ENCODE measurements at regions not wholly inside any gene's neighbourhood (a gene's known extent, or its start where the extent isn't known, plus 50 kb on each side); places are given as distances from the start of the nearest gene placed in this dataset.

DNA sequence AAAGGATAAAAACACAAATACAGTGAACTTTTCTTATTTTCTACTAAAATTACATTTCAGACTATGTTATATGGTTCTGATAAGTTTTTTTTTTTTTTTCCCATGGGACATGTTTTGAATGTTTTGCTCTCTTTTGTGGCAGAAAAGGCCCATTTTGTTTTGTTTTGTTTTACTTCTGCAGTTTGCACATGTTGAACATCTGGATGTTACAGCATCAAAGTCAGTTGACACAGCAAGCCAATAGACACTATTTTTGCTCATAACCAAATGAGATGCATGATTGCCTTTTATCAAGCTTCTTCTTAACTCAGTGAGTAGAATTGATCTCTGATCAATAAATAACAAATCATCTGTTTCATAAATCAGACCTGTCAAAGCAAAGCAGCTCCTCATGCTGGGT lies 904.2 kb downstream of the ADGRL2 start:
- Histone ChIP-seq H3K27me3 (replicated peaks; ENCODE audit: insufficient read depth) (no peaks in the 10 kb centered on the region), H3K9me3 (no peaks in the 10 kb centered on the region), H3K4me1 (ENCODE audit: control insufficient read depth in 1 of 2, low read depth in 2 of 2) (peaks cover 0 to 3% of the 10 kb centered on the region in 2 donors), H3K4me3 (no peak overlapping the region), H3K36me3 (no peaks in the 10 kb centered on the region), H3K27ac (no peak overlapping the region)
- DNase-seq (ENCODE audit: low spot score) (no peak), ATAC-seq (ENCODE audit: insufficient number of reproducible peaks, low FRiP score, low read depth) (no peak)
- TF ChIP-seq, protein P1, sequence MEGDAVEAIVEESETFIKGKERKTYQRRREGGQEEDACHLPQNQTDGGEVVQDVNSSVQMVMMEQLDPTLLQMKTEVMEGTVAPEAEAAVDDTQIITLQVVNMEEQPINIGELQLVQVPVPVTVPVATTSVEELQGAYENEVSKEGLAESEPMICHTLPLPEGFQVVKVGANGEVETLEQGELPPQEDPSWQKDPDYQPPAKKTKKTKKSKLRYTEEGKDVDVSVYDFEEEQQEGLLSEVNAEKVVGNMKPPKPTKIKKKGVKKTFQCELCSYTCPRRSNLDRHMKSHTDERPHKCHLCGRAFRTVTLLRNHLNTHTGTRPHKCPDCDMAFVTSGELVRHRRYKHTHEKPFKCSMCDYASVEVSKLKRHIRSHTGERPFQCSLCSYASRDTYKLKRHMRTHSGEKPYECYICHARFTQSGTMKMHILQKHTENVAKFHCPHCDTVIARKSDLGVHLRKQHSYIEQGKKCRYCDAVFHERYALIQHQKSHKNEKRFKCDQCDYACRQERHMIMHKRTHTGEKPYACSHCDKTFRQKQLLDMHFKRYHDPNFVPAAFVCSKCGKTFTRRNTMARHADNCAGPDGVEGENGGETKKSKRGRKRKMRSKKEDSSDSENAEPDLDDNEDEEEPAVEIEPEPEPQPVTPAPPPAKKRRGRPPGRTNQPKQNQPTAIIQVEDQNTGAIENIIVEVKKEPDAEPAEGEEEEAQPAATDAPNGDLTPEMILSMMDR (IDR thresholded peaks at IDR 0.05): no peak

DNA sequence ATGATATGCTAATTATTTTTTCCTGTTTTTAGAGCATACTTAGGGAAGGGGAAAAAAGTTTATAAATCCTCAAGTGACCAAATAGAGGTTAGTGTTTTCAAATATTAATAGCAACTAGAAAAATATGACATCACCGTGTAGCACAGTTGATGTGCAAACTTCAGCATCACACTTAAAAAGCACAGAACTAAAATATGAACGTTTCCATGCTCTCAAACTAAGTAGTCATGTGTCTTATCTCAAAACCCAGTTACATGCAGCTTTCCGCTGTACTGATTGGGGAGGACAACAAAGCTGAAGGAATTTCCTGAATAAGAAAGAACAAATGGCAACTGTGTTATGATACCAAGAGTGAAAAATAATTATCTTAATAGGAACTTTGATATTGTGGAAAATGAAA lies 903.7 kb downstream of the ADGRL2 start:
- Histone ChIP-seq H3K36me3 (no peaks in the 10 kb centered on the region), H3K27ac (no peak overlapping the region), H3K9me3 (no peaks in the 10 kb centered on the region), H3K27me3 (replicated peaks; ENCODE audit: insufficient read depth) (no peaks in the 10 kb centered on the region), H3K4me1 (ENCODE audit: control insufficient read depth in 1 of 2, low read depth in 2 of 2) (peaks cover 0 to 3% of the 10 kb centered on the region in 2 donors), H3K4me3 (no peak overlapping the region)
- no peak for ATAC-seq (ENCODE audit: insufficient number of reproducible peaks, low FRiP score, low read depth)
- TF ChIP-seq, protein P1 (IDR thresholded peaks at IDR 0.05): no peak
- DNase-seq (ENCODE audit: low spot score): no peak

DNA sequence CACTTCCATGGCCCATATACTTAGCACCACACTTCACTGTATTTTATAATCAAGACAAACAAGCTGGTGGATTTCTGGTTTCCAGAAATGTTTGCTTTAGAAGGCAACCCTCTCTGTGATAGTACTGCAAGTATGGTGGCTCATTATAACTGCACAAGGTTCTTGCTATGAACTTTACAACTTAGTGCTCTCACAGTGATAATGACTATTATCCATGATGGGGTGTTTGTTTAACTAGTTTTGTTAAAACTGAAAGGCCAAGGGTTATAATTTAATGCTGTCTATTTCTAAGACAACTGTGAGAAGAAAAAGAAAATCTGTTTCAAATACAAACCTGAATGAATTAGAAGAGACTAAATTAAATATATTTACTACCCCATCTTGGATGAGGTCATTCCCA lies 903.2 kb downstream of the ADGRL2 start:
- Histone ChIP-seq H3K9me3 (no peaks in the 10 kb centered on the region), H3K27ac (no peak overlapping the region), H3K4me1 (ENCODE audit: control insufficient read depth in 1 of 2, low read depth in 2 of 2) (peaks cover 0 to 3% of the 10 kb centered on the region in 2 donors), H3K36me3 (no peaks in the 10 kb centered on the region), H3K27me3 (replicated peaks; ENCODE audit: insufficient read depth) (no peaks in the 10 kb centered on the region), H3K4me3 (no peak overlapping the region)
- ATAC-seq (ENCODE audit: insufficient number of reproducible peaks, low FRiP score, low read depth) (no peak), DNase-seq (ENCODE audit: low spot score) (no peak)
- TF ChIP-seq, protein P1 (IDR thresholded peaks at IDR 0.05): no peak

DNA sequence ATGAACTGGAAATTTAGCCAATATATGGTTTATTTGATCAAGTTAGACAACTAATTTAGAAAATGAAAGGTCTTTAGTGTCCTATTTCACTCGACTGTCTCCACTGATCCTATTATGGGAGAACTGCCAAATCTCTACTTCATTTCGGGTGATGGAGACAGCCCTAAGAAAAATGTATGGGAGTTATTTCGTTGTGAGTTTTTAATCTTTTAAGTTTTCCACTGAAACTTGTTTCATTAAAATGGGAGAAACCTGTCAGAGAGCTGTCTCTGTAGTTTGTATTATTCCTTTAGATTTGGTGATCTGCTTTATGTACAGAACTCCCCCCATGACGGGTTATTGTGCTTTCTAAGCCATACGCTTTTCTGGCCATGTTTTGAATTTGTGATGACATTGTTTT lies 899.7 kb downstream of the ADGRL2 start:
- DNase-seq (ENCODE audit: low spot score): no peak
- Histone ChIP-seq H3K27me3 (replicated peaks; ENCODE audit: insufficient read depth) (no peaks in the 10 kb centered on the region), H3K27ac (no peak overlapping the region), H3K4me3 (no peak overlapping the region), H3K4me1 (ENCODE audit: control insufficient read depth in 1 of 2, low read depth in 2 of 2) (peaks cover 0 to 3% of the 10 kb centered on the region in 2 donors), H3K9me3 (no peaks in the 10 kb centered on the region), H3K36me3 (no peaks in the 10 kb centered on the region)
- ATAC-seq (ENCODE audit: insufficient number of reproducible peaks, low FRiP score, low read depth): no peak
- TF ChIP-seq, protein P1 (IDR thresholded peaks at IDR 0.05): no peak

DNA sequence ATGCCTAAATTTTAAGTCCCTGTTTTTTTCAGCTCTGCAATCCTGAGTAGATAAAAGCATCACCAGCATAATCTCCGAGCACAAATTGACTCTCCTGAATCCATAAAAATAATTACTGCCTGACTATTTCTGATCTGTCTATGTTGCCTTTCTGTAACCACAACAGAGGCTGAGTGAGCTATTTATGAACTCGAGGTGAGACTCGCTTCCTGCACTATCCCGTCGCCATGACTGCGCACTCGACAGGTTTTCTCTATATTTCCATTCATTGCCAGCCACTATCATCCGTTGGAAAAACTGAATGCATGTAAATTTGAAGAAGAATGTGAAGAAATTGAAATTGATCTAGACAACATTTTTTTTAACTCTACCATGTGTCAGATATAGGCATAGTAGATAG lies 897.2 kb downstream of the ADGRL2 start:
- no peak for ATAC-seq (ENCODE audit: insufficient number of reproducible peaks, low FRiP score, low read depth)
- TF ChIP-seq, protein P1 (IDR thresholded peaks at IDR 0.05): no peak
- no peaks in the 10 kb centered on the region for H3K27me3 ChIP-seq (replicated peaks; ENCODE audit: insufficient read depth)

More for the DNA sequence above, 897.2 kb downstream of the ADGRL2 start:
- Histone ChIP-seq H3K27ac (no peak overlapping the region), H3K9me3 (no peaks in the 10 kb centered on the region), H3K4me1 (ENCODE audit: control insufficient read depth in 1 of 2, low read depth in 2 of 2) (no peaks in the 10 kb centered on the region), H3K4me3 (no peak overlapping the region), H3K36me3 (no peaks in the 10 kb centered on the region)
- DNase-seq (ENCODE audit: low spot score): no peak

All from thoracic aorta (tissue), 2 donors.